ENCODE measurements at regions not wholly inside any gene's neighbourhood (a gene's known extent, or its start where the extent isn't known, plus 50 kb on each side); places are given as distances from the start of the nearest gene placed in this dataset.

DNA sequence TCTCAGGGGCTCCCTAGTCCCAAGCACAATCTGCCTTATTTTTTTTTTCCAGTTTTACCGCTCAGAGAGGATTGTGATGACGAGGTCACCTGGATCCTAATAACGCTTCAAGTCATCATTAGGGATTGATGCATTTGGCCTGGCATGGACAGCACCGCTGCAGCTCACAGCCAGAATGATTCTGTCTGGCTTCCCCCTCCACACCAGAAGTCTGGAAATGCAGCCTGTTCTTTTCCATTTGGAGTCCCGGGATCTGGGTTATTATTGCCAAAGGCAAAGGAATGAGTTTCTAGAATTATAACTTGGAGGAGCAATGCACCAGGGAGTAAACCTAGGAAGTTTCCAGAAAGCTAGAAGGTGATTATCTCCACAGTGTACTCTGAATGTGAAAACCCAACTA is 81.1 kb upstream of the TAF1B start:
- no peak overlapping the region for H2AFZ ChIP-seq
- TF ChIP-seq CTCF (IDR thresholded peaks at IDR 0.05) = no peak
- H3K27me3 ChIP-seq (ENCODE audit: control insufficient read depth, insufficient read depth, low read length) = no peaks in the 10 kb centered on the region
- H3K9me3 ChIP-seq (ENCODE audit: control insufficient read depth, low read length) = no peaks in the 10 kb centered on the region
- H3K9ac ChIP-seq = no peak overlapping the region
- no peak overlapping the region for H3K4me3 ChIP-seq (ENCODE audit: low read depth, low read length)
- H3K4me1 ChIP-seq = peaks cover 8% of the 10 kb centered on the region
- no peak overlapping the region for H3K27ac ChIP-seq
- no peaks in the 10 kb centered on the region for H3K79me2 ChIP-seq
- no peak overlapping the region for H3K4me2 ChIP-seq (ENCODE audit: low read length)
- H3K36me3 ChIP-seq (ENCODE audit: control insufficient read depth, insufficient read depth, low read length) = no peaks in the 10 kb centered on the region

- H3K9me3 ChIP-seq (ENCODE audit: control insufficient read depth, low read length) = no peaks in the 10 kb centered on the region
- no peaks in the 10 kb centered on the region for H3K27me3 ChIP-seq (ENCODE audit: control insufficient read depth, insufficient read depth, low read length)
- H3K4me2 ChIP-seq (ENCODE audit: low read length) = no peak overlapping the region
- H3K4me3 ChIP-seq (ENCODE audit: low read depth, low read length) = no peak overlapping the region
- H3K4me1 ChIP-seq = peaks cover 11% of the 10 kb centered on the region
- H3K36me3 ChIP-seq (ENCODE audit: control insufficient read depth, insufficient read depth, low read length) = no peaks in the 10 kb centered on the region
- H3K79me2 ChIP-seq = no peaks in the 10 kb centered on the region
- H3K27ac ChIP-seq = no peak overlapping the region
- no peak overlapping the region for H2AFZ ChIP-seq
- no peak overlapping the region for H3K9ac ChIP-seq
- no peak for TF ChIP-seq CTCF (IDR thresholded peaks at IDR 0.05)
Observed at GRCh38 chr2:9762941-9763340, 80.3 kb upstream of the TAF1B start.

- Histone ChIP-seq H3K79me2 (no peaks in the 10 kb centered on the region), H3K27ac (no peak overlapping the region), H2AFZ (no peak overlapping the region), H3K9ac (no peak overlapping the region), H3K4me2 (ENCODE audit: low read length) (no peak overlapping the region), H3K27me3 (ENCODE audit: control insufficient read depth, insufficient read depth, low read length) (no peaks in the 10 kb centered on the region), H3K36me3 (ENCODE audit: control insufficient read depth, insufficient read depth, low read length) (no peaks in the 10 kb centered on the region), H3K4me1 (peaks cover 16% of the 10 kb centered on the region), H3K9me3 (ENCODE audit: control insufficient read depth, low read length) (no peaks in the 10 kb centered on the region), H3K4me3 (ENCODE audit: low read depth, low read length) (no peak overlapping the region)
- no peak for TF ChIP-seq CTCF (IDR thresholded peaks at IDR 0.05)
Observed at GRCh38 chr2:9763356-9764152, 79.7 kb upstream of the TAF1B start.

GRCh38 chr2:9764153-9764778 is 79.0 kb upstream of the TAF1B start:
- no peak overlapping the region for H3K4me3 ChIP-seq (ENCODE audit: low read depth, low read length)
- H2AFZ ChIP-seq = no peak overlapping the region
- no peak overlapping the region for H3K27ac ChIP-seq
- no peaks in the 10 kb centered on the region for H3K9me3 ChIP-seq (ENCODE audit: control insufficient read depth, low read length)
- no peaks in the 10 kb centered on the region for H3K79me2 ChIP-seq
- no peak overlapping the region for H3K9ac ChIP-seq
- H3K27me3 ChIP-seq (ENCODE audit: control insufficient read depth, insufficient read depth, low read length) = no peaks in the 10 kb centered on the region
- H3K4me2 ChIP-seq (ENCODE audit: low read length) = no peak overlapping the region
- peaks cover 16% of the 10 kb centered on the region for H3K4me1 ChIP-seq
- H3K36me3 ChIP-seq (ENCODE audit: control insufficient read depth, insufficient read depth, low read length) = no peaks in the 10 kb centered on the region
- TF ChIP-seq CTCF (IDR thresholded peaks at IDR 0.05) = no peak
